GM10248 (cell line): ENCODE measurements at regions not wholly inside any gene's neighbourhood (a gene's known extent, or its start where the extent isn't known, plus 50 kb on each side); places are given as distances from the start of the nearest gene placed in this dataset.
"Not testable (repeated sequence)": the region's sequence is repeated elsewhere in the genome, so short reads cannot be mapped to it uniquely, and the experiment has no call there.

ENCODE experiments used
- CTCF ChIA-PET: fragments of 300-600 bp; sonication (Branson Sonifier 250); formaldehyde crosslinking; extraction: SDS; loops from one replicate; lab custom pipeline; 2021; ENCODE audit warnings: antibody characterized with exemption; lab: Yijun Ruan, JAX
- POLR2A ChIA-PET: fragments of 350-650 bp; sonication (Branson Sonifier 250); formaldehyde crosslinking; extraction: SDS; loops from one replicate; lab custom pipeline; 2020; ENCODE audit warnings: antibody characterized with exemption; lab: Yijun Ruan, JAX
- DNase-seq: peaks from one replicate; pipeline ENCODE4 v3.0.0; 2012; ENCODE audit errors: extremely low spot score
- CTCF ChIP-seq: IDR thresholded peaks from 2 replicates; pipeline ENCODE4 v1.5.1; 2012; ENCODE audit warnings: mild to moderate bottlenecking, low read depth; ENCODE audit errors: extremely low read depth, missing control alignments, control extremely low read depth

- DNase-seq = no peak
- CTCF ChIA-PET = interaction anchor here (1.0 kb wide), 1 partner anchor 13 kb away, joined by 4 read pairs; no protein-coding TSS in a partner anchor
- TF ChIP-seq CTCF = no peak
- POLR2A ChIA-PET = no interaction called here
These were observed 444.7 kb upstream of the TENM3 start for GRCh38 chr4:181798536-181798935.

GRCh38 chr4:181799561-181800069 is 443.6 kb upstream of the TENM3 start:
- no peak for TF ChIP-seq CTCF
- no peak for DNase-seq
- CTCF ChIA-PET = no interaction called here
- POLR2A ChIA-PET = no interaction called here

- no peak for TF ChIP-seq CTCF
- DNase-seq = no peak
- CTCF ChIA-PET = interaction anchor here (1.4 kb wide), 1 partner anchor 9 kb away, joined by 4 read pairs; no protein-coding TSS in a partner anchor
- POLR2A ChIA-PET = no interaction called here
These were observed 441.0 kb upstream of the TENM3 start for GRCh38 chr4:181802207-181802606.

- TF ChIP-seq CTCF = no peak
- no peak for DNase-seq
- CTCF ChIA-PET = no interaction called here
- POLR2A ChIA-PET = no interaction called here
These were observed 435.4 kb upstream of the TENM3 start for GRCh38 chr4:181807771-181808170.

- no peak for TF ChIP-seq CTCF
- ChIA-PET CTCF (interaction anchor here (1.4 kb wide), 1 partner anchor 16 kb away, joined by 3 read pairs; no protein-coding TSS in a partner anchor), POLR2A (no interaction called here)
These were observed 432.5 kb upstream of the TENM3 start for GRCh38 chr4:181810711-181811110.

GRCh38 chr4:181811550-181811949 is 431.7 kb upstream of the TENM3 start:
- POLR2A ChIA-PET, DNase-seq, CTCF ChIA-PET: not testable (repeated sequence)

More at GRCh38 chr4:181810711-181811110, 432.5 kb upstream of the TENM3 start:
- no peak for DNase-seq

GRCh38 chr4:181819946-181820345 is 423.3 kb upstream of the TENM3 start:
- ChIA-PET POLR2A (no interaction called here), CTCF (no interaction called here)
- DNase-seq = no peak
- TF ChIP-seq CTCF = no peak
